ENCODE measurements at regions not wholly inside any gene's neighbourhood (a gene's known extent, or its start where the extent isn't known, plus 50 kb on each side); places are given as distances from the start of the nearest gene placed in this dataset.

GRCh38 chr15:101590785-101591184 lies 61.4 kb downstream of the TM2D3 start:
- intact Hi-C loops (cut with micrococcal nuclease), result no loop called here

- intact Hi-C loops (cut with micrococcal nuclease), result no loop called here
Observed at GRCh38 chr15:101583284-101583683, 68.9 kb downstream of the TM2D3 start.

GRCh38 chr15:101580431-101580830 lies 71.8 kb downstream of the TM2D3 start:
- intact Hi-C loops (cut with micrococcal nuclease), result no loop called here

- intact Hi-C loops (cut with micrococcal nuclease), result no loop called here
Observed at GRCh38 chr15:101579631-101580163, 72.5 kb downstream of the TM2D3 start.

- intact Hi-C loops (cut with micrococcal nuclease), result loop anchor here (1.0 kb wide), 1 partner anchor 278 kb away; no protein-coding TSS in a partner anchor
Observed at GRCh38 chr15:101578443-101578894, 73.7 kb downstream of the TM2D3 start.

- intact Hi-C loops (cut with micrococcal nuclease), result no loop called here
Observed at GRCh38 chr15:101573951-101574350, 78.2 kb downstream of the TM2D3 start.

GRCh38 chr15:101570241-101570640 lies 80.7 kb upstream of the PCSK6 start:
- intact Hi-C loops (cut with micrococcal nuclease), result no loop called here

- intact Hi-C loops (cut with micrococcal nuclease), result no loop called here
Observed at GRCh38 chr15:101568821-101569555, 79.5 kb upstream of the PCSK6 start.

- intact Hi-C loops (cut with micrococcal nuclease), result no loop called here
Observed at GRCh38 chr15:101568309-101568708, 78.8 kb upstream of the PCSK6 start.

GRCh38 chr15:101566748-101567488 lies 77.4 kb upstream of the PCSK6 start:
- intact Hi-C loops (cut with micrococcal nuclease), result no loop called here

- intact Hi-C loops (cut with micrococcal nuclease), result no loop called here
Observed at GRCh38 chr15:101565377-101565776, 75.9 kb upstream of the PCSK6 start.

- intact Hi-C loops (cut with micrococcal nuclease), result no loop called here
Observed at GRCh38 chr15:101563176-101563796, 73.8 kb upstream of the PCSK6 start.

- intact Hi-C loops (cut with micrococcal nuclease), result no loop called here
Observed at GRCh38 chr15:101562428-101563059, 73.0 kb upstream of the PCSK6 start.

GRCh38 chr15:101561584-101561906 lies 72.0 kb upstream of the PCSK6 start:
- intact Hi-C loops (cut with micrococcal nuclease), result no loop called here

GRCh38 chr15:101560722-101561583 lies 71.4 kb upstream of the PCSK6 start:
- intact Hi-C loops (cut with micrococcal nuclease), result no loop called here

- intact Hi-C loops (cut with micrococcal nuclease), result no loop called here
Observed at GRCh38 chr15:101559952-101560351, 70.4 kb upstream of the PCSK6 start.

GRCh38 chr15:101558221-101558941 lies 68.9 kb upstream of the PCSK6 start:
- intact Hi-C loops (cut with micrococcal nuclease), result no loop called here

GRCh38 chr15:101556273-101556672 lies 66.8 kb upstream of the PCSK6 start:
- intact Hi-C loops (cut with micrococcal nuclease), result no loop called here

- intact Hi-C loops (cut with micrococcal nuclease), result no loop called here
Observed at GRCh38 chr15:101554115-101554915, 64.8 kb upstream of the PCSK6 start.
